GM08714 (cell line): ENCODE measurements at regions not wholly inside any gene's neighbourhood (a gene's known extent, or its start where the extent isn't known, plus 50 kb on each side); places are given as distances from the start of the nearest gene placed in this dataset.

Experiments used
- H3K4me3 ChIP-seq: fragments of 200-500 bp; sonication (Bioruptor generic); 2 replicates; pipeline ENCODE4 v1.5.1; 2014; ENCODE audit warnings: mild to moderate bottlenecking, low read length, inconsistent platforms
- ZNF274 ChIP-seq: IDR thresholded peaks from 2 replicates; pipeline ENCODE4 v1.6.1; 2012; ENCODE audit warnings: mild to moderate bottlenecking, low read depth, low read length

GRCh38 chr13:80428349-80429096, 87.6 kb upstream of the SPRY2 start:
- TF ChIP-seq ZNF274 = no peak

GRCh38 chr13:80419416-80419815, 78.5 kb upstream of the SPRY2 start:
- H3K4me3 ChIP-seq = no peak overlapping the region
- TF ChIP-seq ZNF274 = no peak

More at GRCh38 chr13:80428349-80429096, 87.6 kb upstream of the SPRY2 start:
- no peak overlapping the region for H3K4me3 ChIP-seq

- TF ChIP-seq ZNF274 = no peak
- H3K4me3 ChIP-seq = no peak overlapping the region
Measured at GRCh38 chr13:80413611-80414010, 72.7 kb upstream of the SPRY2 start.

- H3K4me3 ChIP-seq = no peak overlapping the region
- no peak for TF ChIP-seq ZNF274
Measured at GRCh38 chr13:80408270-80408669, 67.3 kb upstream of the SPRY2 start.

- TF ChIP-seq ZNF274 = no peak
- H3K4me3 ChIP-seq = no peak overlapping the region
Measured at GRCh38 chr13:80400865-80401426, 60.0 kb upstream of the SPRY2 start.

GRCh38 chr13:80400164-80400864, 59.4 kb upstream of the SPRY2 start:
- no peak for TF ChIP-seq ZNF274
- no peak overlapping the region; the same call in 1 of the 2 replicates for H3K4me3 ChIP-seq

- TF ChIP-seq ZNF274 = no peak
- no peak overlapping the region; the same call in 1 of the 2 replicates for H3K4me3 ChIP-seq
Measured at GRCh38 chr13:80399340-80400163, 58.6 kb upstream of the SPRY2 start.
